Astrocyte of the spinal cord (primary cell): ENCODE measurements at regions not wholly inside any gene's neighbourhood (a gene's known extent, or its start where the extent isn't known, plus 50 kb on each side); places are given as distances from the start of the nearest gene placed in this dataset.
"Not testable (repeated sequence)": the region's sequence is repeated elsewhere in the genome, so short reads cannot be mapped to it uniquely, and the experiment has no call there.

ENCODE experiments used
- DNase-seq: peaks from one replicate; pipeline ENCODE4 v3.0.0; 2011; ENCODE audit warnings: low read depth, low spot score
- H3K4me3 ChIP-seq: 2 replicates; pipeline ENCODE4 v1.5.1; 2011; ENCODE audit warnings: low read depth, mild to moderate bottlenecking, low read length, moderate library complexity
- in situ Hi-C: cut with HindIII; loops from 2 replicates; pipeline ENCODE4 v1.10.0; 2017; ENCODE audit warnings: low sequenced_read_pairs
- TF ChIP-seq, protein P1 (sequence below): IDR thresholded peaks from 2 replicates; pipeline ENCODE4 v1.5.1; 2012; ENCODE audit warnings: low read depth, mild to moderate bottlenecking, low read length, inconsistent platforms

DNA sequence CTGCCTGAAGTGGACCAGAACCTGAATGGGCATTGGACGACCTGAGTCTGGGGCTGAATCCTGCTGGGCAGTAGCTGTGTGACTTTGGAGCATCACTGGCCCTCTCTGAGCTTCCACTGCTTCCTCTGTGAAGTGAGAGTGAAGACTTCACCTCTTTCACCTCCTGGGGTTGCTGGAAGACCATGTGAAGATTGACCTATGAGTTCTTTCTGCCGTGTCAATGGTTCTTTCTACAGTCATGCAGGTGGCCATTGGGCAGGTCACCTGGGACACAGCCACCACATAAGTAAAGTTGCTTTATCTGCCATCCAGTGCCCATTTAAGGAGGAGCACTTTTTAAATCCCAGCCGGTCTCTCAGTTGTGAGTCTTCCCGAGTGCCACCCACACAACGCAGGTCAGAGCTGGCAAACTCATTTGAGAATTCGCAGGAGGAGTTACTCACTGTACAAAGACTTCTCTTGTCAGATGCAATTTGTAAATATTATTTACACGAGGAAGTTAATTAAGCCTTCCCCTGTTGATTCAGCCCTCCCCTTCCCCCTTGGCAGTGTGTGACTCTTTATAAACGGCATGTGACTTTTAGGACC, 74.8 kb upstream of the TCL1B start:
- TF ChIP-seq, protein P1, sequence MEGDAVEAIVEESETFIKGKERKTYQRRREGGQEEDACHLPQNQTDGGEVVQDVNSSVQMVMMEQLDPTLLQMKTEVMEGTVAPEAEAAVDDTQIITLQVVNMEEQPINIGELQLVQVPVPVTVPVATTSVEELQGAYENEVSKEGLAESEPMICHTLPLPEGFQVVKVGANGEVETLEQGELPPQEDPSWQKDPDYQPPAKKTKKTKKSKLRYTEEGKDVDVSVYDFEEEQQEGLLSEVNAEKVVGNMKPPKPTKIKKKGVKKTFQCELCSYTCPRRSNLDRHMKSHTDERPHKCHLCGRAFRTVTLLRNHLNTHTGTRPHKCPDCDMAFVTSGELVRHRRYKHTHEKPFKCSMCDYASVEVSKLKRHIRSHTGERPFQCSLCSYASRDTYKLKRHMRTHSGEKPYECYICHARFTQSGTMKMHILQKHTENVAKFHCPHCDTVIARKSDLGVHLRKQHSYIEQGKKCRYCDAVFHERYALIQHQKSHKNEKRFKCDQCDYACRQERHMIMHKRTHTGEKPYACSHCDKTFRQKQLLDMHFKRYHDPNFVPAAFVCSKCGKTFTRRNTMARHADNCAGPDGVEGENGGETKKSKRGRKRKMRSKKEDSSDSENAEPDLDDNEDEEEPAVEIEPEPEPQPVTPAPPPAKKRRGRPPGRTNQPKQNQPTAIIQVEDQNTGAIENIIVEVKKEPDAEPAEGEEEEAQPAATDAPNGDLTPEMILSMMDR, result no peak
- in situ Hi-C loops, result no loop called here
- H3K4me3 ChIP-seq, result no peak overlapping the region
- no peak for DNase-seq

DNA sequence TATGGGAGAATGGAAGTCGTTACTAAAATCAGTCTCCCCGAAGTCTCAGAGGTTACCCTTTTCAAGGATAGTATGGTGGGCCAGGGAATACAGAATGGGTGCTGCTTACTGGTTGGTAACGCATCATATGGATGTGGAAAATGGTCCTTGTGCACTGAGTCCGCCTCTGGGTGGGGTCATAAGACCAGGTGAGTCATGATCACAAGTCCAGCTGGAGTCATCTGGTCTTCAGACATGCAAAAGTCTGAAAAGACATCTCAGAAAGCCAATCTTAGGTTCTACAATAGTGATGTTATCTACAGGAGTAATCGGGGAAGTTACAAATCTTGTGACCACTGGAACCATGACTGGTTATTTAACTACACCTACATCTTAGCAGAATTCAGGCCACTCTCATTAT, 71.9 kb upstream of the TCL1B start:
- TF ChIP-seq, protein P1, result no peak
- no peak overlapping the region for H3K4me3 ChIP-seq
- DNase-seq, result no peak
- in situ Hi-C loops, result no loop called here

DNA sequence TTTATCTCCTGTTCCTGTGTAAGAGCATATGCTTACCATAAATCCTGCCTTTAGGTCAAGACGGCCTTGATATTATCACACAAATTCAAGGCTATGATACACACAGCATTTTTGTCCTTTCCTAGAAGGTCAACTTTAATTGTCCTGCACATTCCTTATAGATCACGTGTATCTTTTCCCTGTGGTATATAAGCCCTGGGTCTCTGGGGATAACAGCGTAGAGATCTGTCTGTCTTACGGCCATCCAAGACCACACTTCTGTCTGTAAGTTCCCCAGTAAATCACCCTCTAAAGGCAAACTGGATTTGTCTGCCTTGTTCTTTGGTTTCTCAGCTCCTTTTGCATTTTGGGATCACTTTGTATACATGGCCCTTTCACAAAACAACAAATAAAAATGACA, 69.5 kb upstream of the TCL1B start:
- TF ChIP-seq, protein P1, result no peak
- DNase-seq, result no peak
- in situ Hi-C loops, result no loop called here
- H3K4me3 ChIP-seq, result no peak overlapping the region

DNA sequence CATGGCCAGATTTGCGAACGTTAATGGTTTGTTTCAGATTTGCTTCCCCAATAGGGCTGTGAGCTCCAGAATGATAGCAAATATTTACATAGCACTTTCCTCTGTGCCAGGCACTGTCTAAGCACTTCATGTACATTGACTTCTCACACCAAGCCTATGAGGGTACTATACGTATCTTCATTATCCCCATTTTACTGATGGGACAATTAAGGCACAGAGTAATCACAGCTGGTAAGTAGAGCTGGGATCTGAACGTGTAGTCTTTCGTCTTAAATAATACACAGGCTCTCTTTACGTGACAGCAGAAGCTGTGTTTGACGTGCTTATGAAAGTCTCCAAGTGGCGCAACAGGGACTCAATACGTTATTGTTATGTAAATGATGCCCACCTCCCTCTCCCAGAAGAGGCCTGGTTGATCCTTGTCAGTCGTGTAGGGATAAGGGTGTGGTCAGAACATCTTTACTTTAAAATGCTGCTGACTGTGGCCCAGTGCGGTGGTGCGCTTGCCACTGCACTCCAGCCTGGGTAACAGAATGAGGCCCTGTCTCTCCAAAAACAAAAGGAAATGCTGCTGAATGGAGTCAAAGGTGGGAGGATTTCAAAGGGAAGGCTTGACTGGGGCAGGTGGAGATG, 66.3 kb upstream of the TCL1B start:
- DNase-seq, result no peak
- TF ChIP-seq, protein P1, result no peak
- in situ Hi-C loops, result no loop called here
- H3K4me3 ChIP-seq, result no peak overlapping the region

DNA sequence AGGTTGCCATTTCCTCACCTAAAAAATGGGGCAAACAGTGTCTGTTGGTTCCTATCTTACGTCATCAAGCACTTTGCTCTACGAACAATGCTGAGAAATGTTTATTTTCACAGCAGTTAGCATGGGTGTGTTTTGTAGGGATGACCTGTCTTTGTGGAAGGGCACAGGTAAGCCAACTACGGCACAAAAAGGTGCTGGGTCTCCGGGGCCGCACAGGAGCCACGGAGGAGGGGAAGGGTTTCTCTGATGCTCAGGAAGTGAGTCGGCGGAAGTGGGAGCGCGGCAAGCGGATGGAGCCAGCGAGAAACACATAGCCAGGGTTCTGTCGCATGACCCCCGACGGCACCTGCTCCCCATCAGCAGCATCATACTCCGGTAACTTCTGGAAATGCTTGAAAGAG, 65.6 kb upstream of the TCL1B start:
- DNase-seq, result no peak
- in situ Hi-C loops, result no loop called here
- TF ChIP-seq, protein P1, result no peak
- H3K4me3 ChIP-seq, result no peak overlapping the region

DNA sequence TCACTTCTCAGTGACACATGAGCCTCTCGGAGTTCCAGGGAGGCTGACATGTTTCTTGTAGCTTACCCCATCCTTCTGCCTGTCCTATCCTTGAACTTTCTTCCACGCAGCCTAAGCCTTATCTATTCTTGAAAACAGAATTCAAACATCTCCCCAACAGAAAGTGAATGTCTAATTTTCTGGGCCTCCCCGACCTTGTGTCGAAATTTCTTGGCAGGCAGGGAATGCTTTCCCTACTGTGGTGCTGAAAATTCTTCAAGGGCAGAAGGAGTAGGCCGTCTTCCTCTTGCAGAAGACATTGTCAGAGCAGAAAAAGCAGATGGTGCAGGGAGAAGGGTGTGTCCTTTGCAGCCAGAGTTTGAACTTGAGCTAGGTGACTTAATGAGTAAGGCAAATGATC, 63.0 kb upstream of the TCL1B start:
- H3K4me3 ChIP-seq, result no peak overlapping the region
- in situ Hi-C loops, result no loop called here
- DNase-seq, result no peak
- TF ChIP-seq, protein P1, result no peak

DNA sequence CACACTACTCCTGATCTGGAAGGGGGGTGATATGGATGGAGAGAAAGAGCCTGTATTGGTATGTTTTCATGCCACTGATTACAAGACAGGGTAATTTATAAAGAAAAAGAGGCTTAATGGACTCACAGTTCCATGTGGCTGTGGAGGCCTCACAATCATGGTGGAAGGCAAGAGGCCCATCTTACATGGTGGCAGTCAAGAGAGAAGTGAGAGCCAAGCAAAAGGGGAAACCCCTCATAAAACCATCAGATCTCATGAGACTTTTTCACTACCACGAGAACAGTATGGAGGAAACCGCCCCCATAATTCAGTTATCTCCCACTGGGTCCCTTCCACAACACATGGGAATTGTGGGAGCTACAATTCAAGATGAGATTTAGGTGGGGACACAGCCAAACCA, 60.5 kb upstream of the TCL1B start:
- in situ Hi-C loops, DNase-seq, H3K4me3 ChIP-seq: not testable (repeated sequence)
